HG03196 (cell line): ENCODE measurements at regions not wholly inside any gene's neighbourhood (a gene's known extent, or its start where the extent isn't known, plus 50 kb on each side); places are given as distances from the start of the nearest gene placed in this dataset.
"Not testable (repeated sequence)": the region's sequence is repeated elsewhere in the genome, so short reads cannot be mapped to it uniquely, and the experiment has no call there.

Experiments used
- ATAC-seq: cut with Tn5 transposase; IDR thresholded peaks from one replicate; pipeline ENCODE4 v1.9.1; 2021; ENCODE audit not compliant: unreplicated experiment

- ATAC-seq, result no peak
These were observed 513.0 kb downstream of the RAB38 start for GRCh38 chr11:87662287-87662686.

DNA sequence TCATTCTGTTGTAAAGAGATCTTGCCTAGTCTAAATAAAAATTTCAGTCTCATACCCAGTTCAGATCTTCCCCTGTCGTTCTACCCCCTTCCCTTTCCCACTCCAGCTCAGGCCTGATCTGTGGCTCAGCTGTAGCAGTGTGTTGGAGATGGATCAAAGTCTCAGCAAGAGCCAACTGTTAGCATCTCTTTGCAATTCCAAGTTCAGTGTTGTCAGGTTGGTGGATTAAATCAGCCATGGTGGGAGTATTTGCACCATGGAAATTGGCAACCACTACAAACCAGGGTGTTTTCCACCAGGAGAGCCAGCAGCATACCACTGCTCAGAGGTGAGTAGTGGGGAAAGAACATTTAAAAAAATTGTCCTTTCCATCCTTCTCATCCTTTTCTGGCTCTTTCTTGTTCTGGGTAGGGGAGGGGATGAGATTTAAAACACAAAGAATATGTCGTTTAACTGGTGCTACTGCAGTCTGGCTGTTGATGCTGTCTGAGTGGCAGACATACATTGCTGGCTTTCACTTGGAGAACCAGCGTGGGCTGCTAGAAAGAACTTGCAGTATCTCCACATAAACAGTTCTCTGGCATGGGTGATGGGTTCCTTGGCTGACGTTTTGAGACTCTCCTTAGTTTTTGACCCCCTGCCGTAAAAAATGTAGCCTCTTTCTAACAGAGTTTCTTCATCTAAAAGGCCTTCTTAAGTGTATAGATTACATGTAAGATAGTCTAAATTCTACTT is 514.1 kb downstream of the RAB38 start:
- ATAC-seq, result no peak

- no peak for ATAC-seq
These were observed 515.4 kb downstream of the RAB38 start for GRCh38 chr11:87659807-87660206.

DNA sequence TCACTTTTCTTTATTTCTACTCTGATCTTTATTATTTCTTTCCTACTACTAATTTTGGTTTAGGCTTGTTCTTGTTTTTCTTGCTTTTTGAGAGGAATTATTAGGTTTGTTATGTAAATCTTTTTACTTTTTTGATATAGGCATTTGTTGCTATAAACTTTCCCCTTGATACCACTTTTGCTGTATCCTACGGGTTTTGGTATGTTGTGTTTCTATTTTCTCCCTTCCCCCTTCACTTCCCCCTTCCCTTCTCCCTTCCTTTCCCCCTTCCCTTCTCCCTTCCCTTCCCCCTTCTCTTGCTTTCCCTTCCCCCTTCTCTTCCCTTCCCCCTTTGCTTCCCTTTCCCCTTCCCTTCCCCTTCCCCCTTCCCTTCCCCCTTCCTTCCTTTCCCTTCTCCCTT is 529.6 kb downstream of the RAB38 start:
- ATAC-seq, result no peak

- ATAC-seq, result no peak
These were observed 535.4 kb downstream of the RAB38 start for GRCh38 chr11:87639753-87640364.

DNA sequence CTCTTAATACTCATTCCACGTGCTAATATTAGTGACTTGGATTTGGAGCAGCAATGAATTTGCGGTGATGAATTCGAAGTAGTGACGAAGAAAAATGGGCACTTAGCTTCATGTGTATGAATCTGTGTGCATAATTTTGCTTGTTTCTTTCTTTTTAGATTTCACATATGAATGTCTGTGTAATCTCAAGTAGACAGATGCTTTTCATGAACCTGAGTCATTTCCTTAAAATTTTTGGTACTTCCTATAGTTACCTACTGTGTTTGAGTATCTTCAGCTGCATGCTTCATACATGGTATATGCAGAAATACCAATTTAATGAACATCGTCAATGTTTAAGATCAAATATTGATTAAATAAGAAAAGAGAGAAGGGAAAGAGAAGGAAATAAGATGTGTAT is 540.2 kb downstream of the RAB38 start:
- no peak for ATAC-seq

DNA sequence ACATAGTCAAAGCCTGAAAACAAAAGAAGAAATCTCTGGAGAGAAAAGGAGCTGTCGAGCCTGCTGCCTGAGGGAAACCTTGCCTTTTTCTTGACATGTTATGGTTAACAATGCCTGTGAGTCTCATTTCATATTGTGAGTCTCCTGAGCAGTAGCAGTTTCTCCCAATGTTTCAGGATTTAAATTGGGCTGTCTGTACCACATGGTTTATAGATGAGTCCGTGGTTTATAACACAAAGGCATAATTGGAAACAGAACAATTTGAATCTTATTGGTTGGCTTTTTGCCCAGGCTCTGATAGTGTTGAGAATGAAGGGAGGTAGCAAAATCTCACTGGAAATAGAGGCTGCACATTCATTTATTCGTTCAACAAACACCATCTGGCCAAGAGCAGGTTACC is 540.9 kb downstream of the RAB38 start:
- ATAC-seq, result no peak

DNA sequence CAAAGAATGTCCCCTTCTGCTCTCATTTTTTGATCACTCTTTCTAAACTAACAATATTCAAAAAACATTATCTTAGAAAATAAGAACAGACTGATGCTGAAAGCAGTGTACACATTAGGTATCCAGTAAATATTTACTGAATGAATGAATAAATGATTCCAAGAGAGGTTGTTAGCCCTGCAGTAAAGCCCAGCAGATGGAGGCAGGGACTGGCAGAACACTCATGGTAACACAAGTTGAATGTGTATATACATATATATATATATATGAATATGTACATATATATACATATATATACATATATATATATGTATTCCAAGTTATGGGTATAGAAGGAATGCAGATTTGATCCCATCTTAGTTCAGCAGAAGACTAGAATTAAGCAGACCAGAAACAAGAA is 546.3 kb downstream of the RAB38 start:
- no peak for ATAC-seq

GRCh38 chr11:87628026-87628580 is 547.1 kb downstream of the RAB38 start:
- no peak for ATAC-seq

- not testable (repeated sequence) for ATAC-seq
These were observed 551.5 kb downstream of the RAB38 start for GRCh38 chr11:87623531-87624365.

DNA sequence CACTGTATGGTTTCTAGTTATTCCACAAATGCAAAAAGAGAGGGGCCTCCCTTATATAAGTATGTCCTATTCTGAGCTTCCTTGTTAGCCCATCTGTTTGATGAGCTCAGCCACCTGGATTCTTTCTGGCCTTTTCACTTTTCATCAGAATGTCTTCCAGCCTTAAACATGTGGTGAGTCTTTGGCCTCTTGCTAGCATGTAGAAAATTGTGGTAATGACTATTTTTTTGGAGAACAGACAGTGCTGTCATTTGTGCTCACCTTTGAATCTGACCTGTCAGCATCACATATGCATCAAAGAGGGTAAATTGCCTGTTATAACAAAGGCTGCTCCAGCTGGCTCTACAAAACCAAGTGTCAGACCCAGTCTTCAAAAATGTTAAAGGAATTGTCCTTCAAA is 558.7 kb downstream of the RAB38 start:
- no peak for ATAC-seq

DNA sequence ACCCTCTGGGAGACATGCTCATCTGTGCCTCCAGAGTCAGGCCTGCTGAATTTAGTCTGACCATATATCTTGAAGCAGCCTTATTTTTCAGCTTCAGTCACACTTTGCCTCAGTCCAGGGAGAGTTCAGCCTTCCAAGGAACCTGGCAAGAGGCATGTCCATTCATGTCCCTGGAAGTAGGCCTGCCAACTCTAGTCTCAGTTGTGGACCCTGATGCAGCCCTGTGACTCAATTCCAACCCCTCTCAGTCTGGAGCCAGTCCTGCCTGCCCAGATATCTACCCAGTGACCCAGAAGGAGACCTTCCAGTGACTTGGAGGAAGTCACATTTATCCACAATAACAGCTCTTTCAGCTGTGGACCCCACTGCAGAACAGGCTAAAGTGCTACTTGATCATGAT is 566.6 kb downstream of the TMEM135 start:
- no peak for ATAC-seq

GRCh38 chr11:87603887-87604286 is 566.2 kb downstream of the TMEM135 start:
- no peak for ATAC-seq

- ATAC-seq, result no peak
These were observed 565.0 kb downstream of the TMEM135 start for GRCh38 chr11:87602776-87603175.

DNA sequence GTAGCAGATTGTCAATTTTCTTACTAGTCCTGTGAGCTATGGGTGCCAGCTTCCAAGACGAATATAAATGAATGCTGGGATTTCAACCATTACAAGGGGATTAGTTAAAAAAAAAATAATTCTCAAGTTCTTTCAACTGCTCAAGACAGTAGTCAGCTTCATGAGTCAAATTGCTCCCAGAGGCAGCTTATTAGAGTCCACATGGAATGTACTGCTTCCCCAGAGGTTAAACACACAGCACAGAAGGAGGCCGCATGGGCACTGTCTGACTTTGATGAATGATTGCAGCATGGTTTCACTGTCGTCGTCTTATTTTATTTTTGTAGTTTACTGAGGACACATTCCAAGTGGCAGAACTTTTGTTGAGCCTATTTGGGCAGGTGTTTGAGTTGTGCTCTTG is 563.2 kb downstream of the TMEM135 start:
- ATAC-seq, result no peak

DNA sequence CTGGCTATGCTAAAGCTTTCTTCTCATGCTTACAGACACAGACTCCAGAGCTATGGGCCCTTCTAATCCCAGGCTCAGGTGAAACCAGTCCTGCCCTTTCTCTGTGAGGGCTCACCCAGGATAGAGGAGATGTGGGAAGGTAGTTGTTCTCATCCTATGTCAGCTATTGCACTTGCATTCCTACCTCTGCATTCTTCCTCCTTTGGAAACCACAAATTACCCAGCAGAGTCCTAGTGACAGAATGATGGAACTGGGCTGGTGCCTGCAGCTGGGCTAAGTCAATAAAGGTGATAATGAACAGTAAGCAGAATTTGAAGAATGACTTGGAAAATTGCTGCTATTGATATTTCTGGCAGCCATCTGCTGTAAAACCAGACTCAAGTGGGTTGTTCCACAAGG is 560.0 kb downstream of the TMEM135 start:
- no peak for ATAC-seq

- no peak for ATAC-seq
These were observed 558.4 kb downstream of the TMEM135 start for GRCh38 chr11:87596176-87596575.

GRCh38 chr11:87589082-87589481 is 551.3 kb downstream of the TMEM135 start:
- no peak for ATAC-seq

- ATAC-seq, result not testable (repeated sequence)
These were observed 547.9 kb downstream of the TMEM135 start for GRCh38 chr11:87585613-87586012.

GRCh38 chr11:87583931-87584330 is 546.2 kb downstream of the TMEM135 start:
- ATAC-seq, result no peak

DNA sequence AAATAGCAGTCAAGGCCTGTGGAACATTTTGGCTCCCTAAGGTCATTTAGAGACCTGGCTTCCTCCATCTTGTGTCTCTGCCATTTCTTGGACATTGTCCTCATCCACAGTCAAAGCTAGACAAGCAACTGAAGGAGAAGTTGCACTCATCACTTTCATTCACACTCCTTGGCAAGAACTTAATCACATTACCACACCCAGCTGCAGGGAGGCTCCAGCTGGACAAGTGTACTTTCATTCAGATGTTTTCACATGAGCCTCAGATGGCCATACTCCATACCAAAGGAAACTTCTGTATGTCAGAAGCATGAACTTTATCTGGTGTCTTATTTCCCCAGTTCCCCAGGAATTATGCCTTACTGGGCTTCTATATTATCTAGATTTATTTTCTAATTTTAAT is 537.4 kb downstream of the TMEM135 start:
- ATAC-seq, result no peak

- ATAC-seq, result no peak
These were observed 536.5 kb downstream of the TMEM135 start for GRCh38 chr11:87574193-87574592.
